IMR-90 (cell line): ENCODE measurements at regions not wholly inside any gene's neighbourhood (a gene's known extent, or its start where the extent isn't known, plus 50 kb on each side); places are given as distances from the start of the nearest gene placed in this dataset.

Experiments
- ATAC-seq: fragments of 200-7000 bp; cut with Tn5 transposase; 2 replicates; pipeline ENCODE4 v1.9.1; 2020; ENCODE audit warnings: low read depth, mild to moderate bottlenecking, moderate library complexity
- BruUV-seq: library from RNA; stranded (reverse); fragments of 400-500 nt; replicated peaks from 2 replicates; lab custom pipeline; 2021; lab: Mats Ljungman, UMichigan
- CTCF ChIA-PET: fragments of 300-600 bp; formaldehyde crosslinking; extraction: SDS; loops from one replicate; lab custom pipeline; 2021; ENCODE audit warnings: antibody characterized with exemption; lab: Yijun Ruan, JAX
- POLR2A ChIA-PET: fragments of 300-600 bp; sonication (Branson Sonifier 250); formaldehyde crosslinking; loops from one replicate; lab custom pipeline; 2022; ENCODE audit warnings: antibody characterized with exemption; ENCODE audit not compliant: unreplicated experiment; lab: Charles Lee
- DNase-seq: peaks from one replicate; pipeline ENCODE4 v3.0.0; 2013
- H2AFZ ChIP-seq: replicated peaks from 2 replicates; pipeline ENCODE3; 2013; ENCODE audit warnings: low read length, mild to moderate bottlenecking; ENCODE audit not compliant: poor library complexity
- H2AK5ac ChIP-seq: 2 replicates; pipeline ENCODE4 v1.6.1; 2013; ENCODE audit warnings: low read depth, low read length, inconsistent platforms
- H2AK9ac ChIP-seq: replicated peaks from 2 replicates; pipeline ENCODE3; 2013; ENCODE audit warnings: mild to moderate bottlenecking, low read depth, low read length, moderate library complexity; ENCODE audit not compliant: poor library complexity
- H2BK120ac ChIP-seq: 2 replicates; pipeline ENCODE4 v1.6.1; 2013; ENCODE audit warnings: low read depth, low read length, inconsistent platforms
- H2BK15ac ChIP-seq: 3 replicates; pipeline ENCODE4 v1.6.1; 2013; ENCODE audit warnings: low read depth, low read length, inconsistent platforms
- H2BK20ac ChIP-seq: 2 replicates; pipeline ENCODE4 v1.6.1; 2013; ENCODE audit warnings: low read depth, mild to moderate bottlenecking, inconsistent platforms, low read length, moderate library complexity
- H2BK5ac ChIP-seq: 2 replicates; pipeline ENCODE4 v1.6.1; 2013; ENCODE audit warnings: mild to moderate bottlenecking, low read depth, low read length, inconsistent platforms; ENCODE audit not compliant: poor library complexity, severe bottlenecking
- H3K14ac ChIP-seq: replicated peaks from 2 replicates; pipeline ENCODE4 v1.6.1; 2013; ENCODE audit warnings: low read depth, low read length, inconsistent platforms
- H3K18ac ChIP-seq: 2 replicates; pipeline ENCODE4 v1.6.1; 2013; ENCODE audit warnings: low read depth, low read length, control low read depth
- H3K23ac ChIP-seq: 2 replicates; pipeline ENCODE4 v1.6.1; 2013; ENCODE audit warnings: low read depth, low read length, inconsistent platforms
- H3K27ac ChIP-seq: 2 replicates; pipeline ENCODE4 v1.5.1; 2013; ENCODE audit warnings: mild to moderate bottlenecking, control low read depth, low read length; ENCODE audit not compliant: insufficient read depth
- H3K27me3 ChIP-seq: 2 replicates; pipeline ENCODE4 v1.6.1; 2013; ENCODE audit warnings: low read length; ENCODE audit not compliant: control insufficient read depth, insufficient read depth
- H3K36me3 ChIP-seq: 2 replicates; pipeline ENCODE4 v1.6.1; 2013; ENCODE audit warnings: low read length, mixed read lengths; ENCODE audit not compliant: control insufficient read depth, insufficient read depth
- H3K4ac ChIP-seq: 2 replicates; pipeline ENCODE4 v1.6.1; 2013; ENCODE audit warnings: low read depth, low read length, inconsistent platforms
- H3K4me1 ChIP-seq: 2 replicates; pipeline ENCODE4 v1.6.1; 2013; ENCODE audit warnings: low read length, mixed read lengths; ENCODE audit not compliant: control insufficient read depth, insufficient read depth
- H3K4me2 ChIP-seq: 2 replicates; pipeline ENCODE4 v1.6.1; 2013; ENCODE audit warnings: low read depth, mild to moderate bottlenecking, control low read depth, low read length, moderate library complexity
- H3K4me3 ChIP-seq: 2 replicates; pipeline ENCODE4 v1.5.1; 2013; ENCODE audit warnings: low read depth, mild to moderate bottlenecking, control low read depth, low read length, moderate library complexity; ENCODE audit not compliant: insufficient read depth
- H3K56ac ChIP-seq: 2 replicates; pipeline ENCODE4 v1.6.1; 2013; ENCODE audit warnings: low read length, inconsistent platforms; ENCODE audit not compliant: insufficient read depth; ENCODE audit errors: extremely low read depth
- H3K79me1 ChIP-seq, 2 experiments: 2 replicates each; pipeline ENCODE4 v1.6.1; 2013; ENCODE audit warnings: low read length in 2 of 2, inconsistent platforms in 1 of 2, low read depth in 1 of 2
- H3K9ac ChIP-seq: 2 replicates; pipeline ENCODE4 v1.6.1; 2013; ENCODE audit warnings: low read depth, low read length, control low read depth
- H3K9me1 ChIP-seq: 2 replicates; pipeline ENCODE4 v1.6.1; 2013; ENCODE audit warnings: low read length, inconsistent platforms; ENCODE audit not compliant: insufficient read depth
- H3K9me3 ChIP-seq: 2 replicates; pipeline ENCODE4 v1.6.1; 2013; ENCODE audit warnings: low read length; ENCODE audit not compliant: control insufficient read depth, insufficient read depth
- H4K20me1 ChIP-seq: 2 replicates; pipeline ENCODE4 v1.6.1; 2013; ENCODE audit warnings: low read length, inconsistent platforms; ENCODE audit not compliant: insufficient read depth
- H4K5ac ChIP-seq: 2 replicates; pipeline ENCODE4 v1.6.1; 2013; ENCODE audit warnings: mild to moderate bottlenecking, low read depth, low read length, control low read depth
- H4K8ac ChIP-seq, 2 experiments: 2 replicates each; pipeline ENCODE4 v1.6.1; 2013; ENCODE audit warnings: low read depth in 2 of 2, low read length in 2 of 2, control low read depth in 1 of 2, inconsistent platforms in 1 of 2
- H4K91ac ChIP-seq: 2 replicates; pipeline ENCODE4 v1.6.1; 2013; ENCODE audit warnings: low read depth, low read length, inconsistent platforms; ENCODE audit not compliant: insufficient read depth
- CEBPB ChIP-seq: IDR thresholded peaks from 2 replicates; pipeline ENCODE4 v1.6.1; 2012; ENCODE audit warnings: low read depth, low read length, improper control_type of control experiment
- CTCF ChIP-seq: conservative IDR thresholded peaks from 2 replicates; pipeline ENCODE4 v1.5.1; 2012; ENCODE audit warnings: mild to moderate bottlenecking, low read depth, low read length, improper control_type of control experiment
- FOS ChIP-seq: fragments of 150-350 bp; IDR thresholded peaks from 2 replicates; pipeline ENCODE4 v1.6.1; 2016; ENCODE audit warnings: low read depth, low read length
- POLR2A ChIP-seq: IDR thresholded peaks from 2 replicates; pipeline ENCODE4 v1.6.1; 2012; ENCODE audit warnings: mild to moderate bottlenecking, low read depth, low read length
- WGBS, 2 experiments: methylation state at CpG; one replicate each; pipeline versions ENCODE4 v1.1.5 to v1.1.7; 2013; ENCODE audit warnings: missing lambda C conversion rate in 2 of 2; ENCODE audit not compliant: insufficient read length in 1 of 2; ENCODE audit errors: extremely low coverage in 2 of 2; 5-methylcytosine and 5-hydroxymethylcytosine counted together
- dilution Hi-C: fragments of 300-500 bp; cut with HindIII; formaldehyde crosslinking; loops from one replicate; pipeline ENCODE4 v1.14.3; 2018; ENCODE audit warnings: low sequenced_read_pairs; ENCODE audit not compliant: unreplicated experiment
- in situ Hi-C: fragments of 300-500 bp; cut with MboI; formaldehyde crosslinking; loops from 3 replicates; pipeline ENCODE4 v1.14.3; 2019; ENCODE audit warnings: low sequenced_read_pairs, inconsistent platforms, mixed read lengths
- intact Hi-C: fragments of 100-400 bp; cut with micrococcal nuclease; formaldehyde crosslinking; loops from 2 replicates; pipeline ENCODE4 v1.10.0; 2022

GRCh38 chr4:33176566-33176965 lies 2456.4 kb downstream of the PCDH7 start:
- in situ Hi-C loops: no loop called here
- CTCF ChIA-PET: no interaction called here
- no CpG with 5 or more reads among the region's 1 CpG for WGBS, 2 experiments

More at GRCh38 chr4:33176566-33176965, 2456.4 kb downstream of the PCDH7 start:
- H3K9me1 ChIP-seq: no peaks in the 10 kb centered on the region
- H3K27ac ChIP-seq: no peak overlapping the region
- H4K5ac ChIP-seq: no peak overlapping the region
- H3K14ac ChIP-seq: no peak overlapping the region
- H3K36me3 ChIP-seq: no peaks in the 10 kb centered on the region
- no peak overlapping the region for H3K18ac ChIP-seq
- no peaks in the 10 kb centered on the region for H3K4me1 ChIP-seq
- no peaks in the 10 kb centered on the region for H3K9me3 ChIP-seq
- H4K20me1 ChIP-seq: no peaks in the 10 kb centered on the region
- H3K4me3 ChIP-seq: no peak overlapping the region
- H3K4me2 ChIP-seq: no peak overlapping the region
- TF ChIP-seq FOS (no peak), POLR2A (no peak), CTCF (no peak), CEBPB (no peak)
- no TSS peak for BruUV-seq
- ATAC-seq: no peak
- no peak overlapping the region for H3K23ac ChIP-seq
- no peak overlapping the region for H2AFZ ChIP-seq
- no peak overlapping the region for H2AK5ac ChIP-seq
- no peak overlapping the region for H3K4ac ChIP-seq
- H4K91ac ChIP-seq: no peak overlapping the region
- H3K9ac ChIP-seq: no peak overlapping the region
- DNase-seq: no peak
- POLR2A ChIA-PET: no interaction called here
- dilution Hi-C loops (no loop called here), intact Hi-C loops (no loop called here)
- no peaks in the 10 kb centered on the region for H3K27me3 ChIP-seq
- no peak overlapping the region for H2BK120ac ChIP-seq
- H3K56ac ChIP-seq: no peak overlapping the region
- no peak overlapping the region for H2BK5ac ChIP-seq
- no peak overlapping the region for H2BK20ac ChIP-seq
- H4K8ac ChIP-seq: no peak overlapping the region
- no peak overlapping the region for H2BK15ac ChIP-seq
- H3K79me1 ChIP-seq: no peaks in the 10 kb centered on the region
- H2AK9ac ChIP-seq: no peak overlapping the region
